ENCODE measurements at regions not wholly inside any gene's neighbourhood (a gene's known extent, or its start where the extent isn't known, plus 50 kb on each side); places are given as distances from the start of the nearest gene placed in this dataset.

DNA sequence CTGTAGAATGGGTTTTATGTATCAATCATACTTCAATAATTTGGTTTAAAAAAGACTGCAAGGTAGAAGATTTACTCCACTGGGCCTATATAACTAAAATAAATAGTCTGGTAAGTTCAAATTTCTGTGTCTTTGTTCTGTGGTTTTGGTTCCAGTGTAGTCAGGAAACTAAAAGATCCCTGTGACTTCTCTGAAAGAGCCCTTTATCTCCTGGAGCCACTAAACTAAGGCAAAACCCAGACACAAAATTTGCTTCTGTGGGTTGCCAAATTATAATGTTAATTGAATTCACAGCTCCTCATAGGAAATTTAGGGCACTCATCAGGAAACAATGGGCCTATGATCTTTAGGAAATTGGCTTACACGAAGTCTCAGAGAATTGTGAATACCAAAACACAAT is 1038.4 kb downstream of the GALC start:
- no TSS peak for BruUV-seq (replicated peaks)
- H3K36me3 ChIP-seq (ENCODE audit: insufficient read depth, low read length, poor library complexity, severe bottlenecking) = no peaks in the 10 kb centered on the region
- H3K27ac ChIP-seq (ENCODE audit: low read depth, low read length, poor library complexity, severe bottlenecking) = no peak overlapping the region
- CTCF ChIA-PET = no interaction called here
- no peak overlapping the region for H3K4me3 ChIP-seq (ENCODE audit: low read depth, low read length, poor library complexity, severe bottlenecking)
- peaks cover 7% of the 10 kb centered on the region for H3K27me3 ChIP-seq (replicated peaks; ENCODE audit: insufficient read depth, low read depth, low read length, poor library complexity)
- POLR2A ChIA-PET (ENCODE audit: low non-redundant PET) = no interaction called here
- no peak for TF ChIP-seq EZH2 (IDR thresholded peaks at IDR 0.05; ENCODE audit: borderline replicate concordance, low read depth, low read length, poor library complexity, severe bottlenecking)
- TF ChIP-seq, protein P1, sequence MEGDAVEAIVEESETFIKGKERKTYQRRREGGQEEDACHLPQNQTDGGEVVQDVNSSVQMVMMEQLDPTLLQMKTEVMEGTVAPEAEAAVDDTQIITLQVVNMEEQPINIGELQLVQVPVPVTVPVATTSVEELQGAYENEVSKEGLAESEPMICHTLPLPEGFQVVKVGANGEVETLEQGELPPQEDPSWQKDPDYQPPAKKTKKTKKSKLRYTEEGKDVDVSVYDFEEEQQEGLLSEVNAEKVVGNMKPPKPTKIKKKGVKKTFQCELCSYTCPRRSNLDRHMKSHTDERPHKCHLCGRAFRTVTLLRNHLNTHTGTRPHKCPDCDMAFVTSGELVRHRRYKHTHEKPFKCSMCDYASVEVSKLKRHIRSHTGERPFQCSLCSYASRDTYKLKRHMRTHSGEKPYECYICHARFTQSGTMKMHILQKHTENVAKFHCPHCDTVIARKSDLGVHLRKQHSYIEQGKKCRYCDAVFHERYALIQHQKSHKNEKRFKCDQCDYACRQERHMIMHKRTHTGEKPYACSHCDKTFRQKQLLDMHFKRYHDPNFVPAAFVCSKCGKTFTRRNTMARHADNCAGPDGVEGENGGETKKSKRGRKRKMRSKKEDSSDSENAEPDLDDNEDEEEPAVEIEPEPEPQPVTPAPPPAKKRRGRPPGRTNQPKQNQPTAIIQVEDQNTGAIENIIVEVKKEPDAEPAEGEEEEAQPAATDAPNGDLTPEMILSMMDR (conservative IDR thresholded peaks at IDR 0.05; ENCODE audit: low read depth, low read length) = no peak
- H3K4me1 ChIP-seq (ENCODE audit: insufficient read depth, low read length, poor library complexity, severe bottlenecking) = no peaks in the 10 kb centered on the region
- DNase-seq (ENCODE audit: low spot score) = peak; percentile 68
- intact Hi-C loops (cut with micrococcal nuclease; ENCODE audit: unreplicated experiment) = no loop called here
- no peaks in the 10 kb centered on the region for H3K9me3 ChIP-seq (ENCODE audit: low read depth, low read length, poor library complexity, severe bottlenecking)

DNA sequence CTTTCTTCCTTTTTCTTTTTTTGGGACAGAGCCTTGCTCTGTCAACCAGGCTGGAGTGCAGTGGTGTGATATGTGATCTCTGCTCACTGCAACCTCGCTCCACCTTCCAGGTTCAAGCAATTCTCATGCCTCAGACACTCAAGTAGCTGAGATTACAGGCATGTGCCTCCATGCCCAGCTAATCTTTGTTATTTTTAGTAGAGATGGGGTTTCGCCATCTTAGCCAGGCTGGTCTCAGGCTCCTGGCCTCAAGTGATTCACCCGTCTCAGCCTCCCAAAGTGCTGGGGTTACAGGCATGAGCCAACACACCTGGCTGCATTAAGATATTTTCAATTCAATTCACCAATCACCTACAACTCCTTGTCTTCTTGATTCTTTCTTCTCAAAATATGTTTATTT is 1046.5 kb downstream of the GALC start:
- no peak overlapping the region for H3K4me3 ChIP-seq (ENCODE audit: low read depth, low read length, poor library complexity, severe bottlenecking)
- no peaks in the 10 kb centered on the region for H3K27me3 ChIP-seq (replicated peaks; ENCODE audit: insufficient read depth, low read depth, low read length, poor library complexity)
- ChIA-PET CTCF (no interaction called here), POLR2A (ENCODE audit: low non-redundant PET) (no interaction called here)
- intact Hi-C loops (cut with micrococcal nuclease; ENCODE audit: unreplicated experiment) = no loop called here
- no peak overlapping the region for H3K27ac ChIP-seq (ENCODE audit: low read depth, low read length, poor library complexity, severe bottlenecking)
- H3K36me3 ChIP-seq (ENCODE audit: insufficient read depth, low read length, poor library complexity, severe bottlenecking) = no peaks in the 10 kb centered on the region
- TF ChIP-seq, protein P1 (conservative IDR thresholded peaks at IDR 0.05; ENCODE audit: low read depth, low read length) = no peak
- TF ChIP-seq EZH2 (IDR thresholded peaks at IDR 0.05; ENCODE audit: borderline replicate concordance, low read depth, low read length, poor library complexity, severe bottlenecking) = no peak
- H3K9me3 ChIP-seq (ENCODE audit: low read depth, low read length, poor library complexity, severe bottlenecking) = no peaks in the 10 kb centered on the region
- BruUV-seq (replicated peaks) = no TSS peak
- no peak for DNase-seq (ENCODE audit: low spot score)
- H3K4me1 ChIP-seq (ENCODE audit: insufficient read depth, low read length, poor library complexity, severe bottlenecking) = peaks cover 28% of the 10 kb centered on the region

DNA sequence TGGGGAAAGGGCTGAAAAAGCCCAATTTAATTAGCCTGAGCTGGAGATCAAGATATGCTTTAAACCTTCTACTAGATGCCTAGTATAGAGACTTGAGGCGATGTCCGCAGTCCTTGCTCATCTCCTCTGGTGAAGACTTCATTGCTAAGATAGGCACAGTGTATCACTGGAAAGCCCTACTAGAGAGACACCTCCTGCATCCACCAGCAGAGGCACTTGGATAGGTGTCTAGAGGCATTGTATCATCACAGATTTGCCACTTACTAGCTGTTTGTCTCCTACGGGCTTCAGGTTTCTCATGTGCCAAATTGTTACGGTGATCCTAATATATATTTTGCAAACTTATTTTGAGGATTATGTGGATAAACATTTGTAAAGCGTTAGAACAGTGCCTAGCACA is 1048.5 kb downstream of the GALC start:
- Histone ChIP-seq H3K27ac (ENCODE audit: low read depth, low read length, poor library complexity, severe bottlenecking) (peak overlapping the region; percentile 71), H3K36me3 (ENCODE audit: insufficient read depth, low read length, poor library complexity, severe bottlenecking) (no peaks in the 10 kb centered on the region), H3K4me3 (ENCODE audit: low read depth, low read length, poor library complexity, severe bottlenecking) (no peak overlapping the region), H3K4me1 (ENCODE audit: insufficient read depth, low read length, poor library complexity, severe bottlenecking) (peaks cover 43% of the 10 kb centered on the region), H3K27me3 (replicated peaks; ENCODE audit: insufficient read depth, low read depth, low read length, poor library complexity) (no peaks in the 10 kb centered on the region), H3K9me3 (ENCODE audit: low read depth, low read length, poor library complexity, severe bottlenecking) (no peaks in the 10 kb centered on the region)
- CTCF ChIA-PET = no interaction called here
- no peak for TF ChIP-seq EZH2 (IDR thresholded peaks at IDR 0.05; ENCODE audit: borderline replicate concordance, low read depth, low read length, poor library complexity, severe bottlenecking)
- TF ChIP-seq, protein P1 (conservative IDR thresholded peaks at IDR 0.05; ENCODE audit: low read depth, low read length) = 0 out of 2 replicates have a peak, but pooled peaks have one; percentile 12
- DNase-seq (ENCODE audit: low spot score) = peak; percentile 33
- POLR2A ChIA-PET (ENCODE audit: low non-redundant PET) = no interaction called here
- BruUV-seq (replicated peaks) = no TSS peak
- intact Hi-C loops (cut with micrococcal nuclease; ENCODE audit: unreplicated experiment) = loop anchor here (5.0 kb wide), 1 partner anchor 432 kb away; no protein-coding TSS in a partner anchor
